IgD-negative memory B cell (primary cell): ENCODE measurements at regions not wholly inside any gene's neighbourhood (a gene's known extent, or its start where the extent isn't known, plus 50 kb on each side); places are given as distances from the start of the nearest gene placed in this dataset.

Source experiments
- H3K27ac Mint-ChIP-seq, 3 donors: one replicate each; pipeline ENCODE4 v1.8.0; 2020 to 2022; ENCODE audit warnings: mild to moderate bottlenecking in 3 of 3, mixed read lengths in 3 of 3, moderate library complexity in 1 of 3
- H3K27me3 Mint-ChIP-seq: one replicate; pipeline ENCODE4 v1.8.0; 2021; ENCODE audit warnings: mixed read lengths
- H3K36me3 Mint-ChIP-seq: one replicate; pipeline ENCODE4 v1.8.0; 2020; ENCODE audit warnings: mild to moderate bottlenecking, mixed read lengths
- H3K4me1 Mint-ChIP-seq, 3 donors: one replicate each; pipeline ENCODE4 v1.8.0; 2020 to 2022; ENCODE audit warnings: mixed read lengths in 3 of 3, mild to moderate bottlenecking in 1 of 3
- H3K4me3 Mint-ChIP-seq, 4 donors: one replicate each; pipeline ENCODE4 v1.8.0; 2020 to 2022; ENCODE audit warnings: mild to moderate bottlenecking in 4 of 4, mixed read lengths in 4 of 4, moderate library complexity in 3 of 4
- H3K9me3 Mint-ChIP-seq, 3 donors: one replicate each; pipeline ENCODE4 v1.8.0; 2020 to 2021; ENCODE audit warnings: mixed read lengths in 3 of 3, mild to moderate bottlenecking in 1 of 3

GRCh38 chr3:159626598-159626997 is 362.0 kb upstream of the IL12A start:
- Mint-ChIP-seq H3K4me3 (no peak overlapping the region), H3K36me3 (no peaks in the 10 kb centered on the region), H3K4me1 (no peaks in the 10 kb centered on the region), H3K27ac (no peak overlapping the region), H3K9me3 (peaks cover 0 to 3% (median 0%) of the 10 kb centered on the region in 3 donors), H3K27me3 (peaks cover 1% of the 10 kb centered on the region)

GRCh38 chr3:159627229-159627628 is 361.4 kb upstream of the IL12A start:
- Mint-ChIP-seq H3K9me3 (peaks cover 0 to 1% (median 0%) of the 10 kb centered on the region in 3 donors), H3K4me1 (no peaks in the 10 kb centered on the region), H3K36me3 (no peaks in the 10 kb centered on the region), H3K27me3 (peaks cover 1% of the 10 kb centered on the region), H3K4me3 (no peak overlapping the region), H3K27ac (no peak overlapping the region)

- H3K27me3 Mint-ChIP-seq: peaks cover 1% of the 10 kb centered on the region
- H3K9me3 Mint-ChIP-seq: peaks cover 0 to 1% (median 0%) of the 10 kb centered on the region in 3 donors
- no peaks in the 10 kb centered on the region for H3K4me1 Mint-ChIP-seq
- peak overlapping the region in 1 of 3 donors; percentile 52 for H3K27ac Mint-ChIP-seq
- H3K4me3 Mint-ChIP-seq: no peak overlapping the region
- H3K36me3 Mint-ChIP-seq: no peaks in the 10 kb centered on the region
These were observed 361.0 kb upstream of the IL12A start for GRCh38 chr3:159627634-159628033.

- peaks cover 1% of the 10 kb centered on the region for H3K27me3 Mint-ChIP-seq
- peaks cover 0 to 1% (median 0%) of the 10 kb centered on the region in 3 donors for H3K9me3 Mint-ChIP-seq
- H3K27ac Mint-ChIP-seq: no peak overlapping the region
- no peak overlapping the region for H3K4me3 Mint-ChIP-seq
- no peaks in the 10 kb centered on the region for H3K4me1 Mint-ChIP-seq
- no peaks in the 10 kb centered on the region for H3K36me3 Mint-ChIP-seq
These were observed 359.1 kb upstream of the IL12A start for GRCh38 chr3:159629329-159630084.

- Mint-ChIP-seq H3K27ac (no peak overlapping the region), H3K4me1 (no peaks in the 10 kb centered on the region), H3K4me3 (no peak overlapping the region), H3K36me3 (no peaks in the 10 kb centered on the region), H3K9me3 (peaks cover 0 to 1% (median 0%) of the 10 kb centered on the region in 3 donors), H3K27me3 (peaks cover 2% of the 10 kb centered on the region)
These were observed 357.4 kb upstream of the IL12A start for GRCh38 chr3:159631226-159631625.

GRCh38 chr3:159632128-159632527 is 356.5 kb upstream of the IL12A start:
- Mint-ChIP-seq H3K9me3 (peaks cover 0 to 1% (median 0%) of the 10 kb centered on the region in 3 donors), H3K27ac (no peak overlapping the region), H3K27me3 (peaks cover 1% of the 10 kb centered on the region), H3K4me3 (no peak overlapping the region), H3K4me1 (no peaks in the 10 kb centered on the region), H3K36me3 (no peaks in the 10 kb centered on the region)

- no peaks in the 10 kb centered on the region for H3K36me3 Mint-ChIP-seq
These were observed 355.8 kb upstream of the IL12A start for GRCh38 chr3:159632851-159633250.

GRCh38 chr3:159634483-159634882 is 354.2 kb upstream of the IL12A start:
- H3K9me3 Mint-ChIP-seq: peaks cover 0 to 1% (median 0%) of the 10 kb centered on the region in 3 donors
- peaks cover 1% of the 10 kb centered on the region for H3K27me3 Mint-ChIP-seq
- no peak overlapping the region for H3K27ac Mint-ChIP-seq
- no peak overlapping the region for H3K4me3 Mint-ChIP-seq
- no peaks in the 10 kb centered on the region for H3K4me1 Mint-ChIP-seq
- H3K36me3 Mint-ChIP-seq: no peaks in the 10 kb centered on the region

More at GRCh38 chr3:159632851-159633250, 355.8 kb upstream of the IL12A start:
- Mint-ChIP-seq H3K9me3 (peaks cover 0 to 1% (median 0%) of the 10 kb centered on the region in 3 donors), H3K4me3 (no peak overlapping the region), H3K27ac (no peak overlapping the region), H3K27me3 (peaks cover 1% of the 10 kb centered on the region), H3K4me1 (no peaks in the 10 kb centered on the region)

- H3K27ac Mint-ChIP-seq: no peak overlapping the region
- H3K4me3 Mint-ChIP-seq: no peak overlapping the region
- peaks cover 0 to 1% (median 0%) of the 10 kb centered on the region in 3 donors for H3K9me3 Mint-ChIP-seq
- H3K36me3 Mint-ChIP-seq: no peaks in the 10 kb centered on the region
- no peaks in the 10 kb centered on the region for H3K4me1 Mint-ChIP-seq
- peaks cover 1% of the 10 kb centered on the region for H3K27me3 Mint-ChIP-seq
These were observed 353.5 kb upstream of the IL12A start for GRCh38 chr3:159635047-159635641.

GRCh38 chr3:159637883-159638542 is 350.6 kb upstream of the IL12A start:
- no peaks in the 10 kb centered on the region for H3K4me1 Mint-ChIP-seq
- no peak overlapping the region for H3K27ac Mint-ChIP-seq
- H3K27me3 Mint-ChIP-seq: peaks cover 1% of the 10 kb centered on the region
- no peaks in the 10 kb centered on the region for H3K9me3 Mint-ChIP-seq
- no peaks in the 10 kb centered on the region for H3K36me3 Mint-ChIP-seq
- no peak overlapping the region for H3K4me3 Mint-ChIP-seq

- H3K27ac Mint-ChIP-seq: no peak overlapping the region
- no peaks in the 10 kb centered on the region for H3K4me1 Mint-ChIP-seq
- no peaks in the 10 kb centered on the region for H3K36me3 Mint-ChIP-seq
- H3K4me3 Mint-ChIP-seq: no peak overlapping the region
- no peaks in the 10 kb centered on the region for H3K27me3 Mint-ChIP-seq
- no peaks in the 10 kb centered on the region for H3K9me3 Mint-ChIP-seq
These were observed 348.4 kb upstream of the IL12A start for GRCh38 chr3:159640225-159640624.

GRCh38 chr3:159643406-159643805 is 345.2 kb upstream of the IL12A start:
- no peaks in the 10 kb centered on the region for H3K4me1 Mint-ChIP-seq
- no peaks in the 10 kb centered on the region for H3K9me3 Mint-ChIP-seq
- no peaks in the 10 kb centered on the region for H3K36me3 Mint-ChIP-seq
- H3K4me3 Mint-ChIP-seq: no peak overlapping the region
- H3K27ac Mint-ChIP-seq: no peak overlapping the region
- peaks cover 2% of the 10 kb centered on the region for H3K27me3 Mint-ChIP-seq

GRCh38 chr3:159645874-159646273 is 342.8 kb upstream of the IL12A start:
- Mint-ChIP-seq H3K9me3 (no peaks in the 10 kb centered on the region), H3K36me3 (no peaks in the 10 kb centered on the region), H3K4me1 (no peaks in the 10 kb centered on the region), H3K27ac (no peak overlapping the region), H3K4me3 (no peak overlapping the region), H3K27me3 (peaks cover 2% of the 10 kb centered on the region)

GRCh38 chr3:159649951-159650350 is 338.7 kb upstream of the IL12A start:
- Mint-ChIP-seq H3K4me3 (no peak overlapping the region), H3K36me3 (no peaks in the 10 kb centered on the region), H3K9me3 (peaks cover 0 to 3% (median 0%) of the 10 kb centered on the region in 3 donors), H3K4me1 (no peaks in the 10 kb centered on the region), H3K27me3 (peaks cover 5% of the 10 kb centered on the region), H3K27ac (no peak overlapping the region)

- Mint-ChIP-seq H3K4me3 (no peak overlapping the region), H3K36me3 (peaks cover 2% of the 10 kb centered on the region), H3K9me3 (peaks cover 0 to 3% (median 0%) of the 10 kb centered on the region in 3 donors), H3K27me3 (peaks cover 3% of the 10 kb centered on the region), H3K27ac (no peak overlapping the region), H3K4me1 (no peaks in the 10 kb centered on the region)
These were observed 337.9 kb upstream of the IL12A start for GRCh38 chr3:159650726-159651125.
